MCF 10A (cell line): ENCODE measurements at regions not wholly inside any gene's neighbourhood (a gene's known extent, or its start where the extent isn't known, plus 50 kb on each side); places are given as distances from the start of the nearest gene placed in this dataset.
"Not testable (repeated sequence)": the region's sequence is repeated elsewhere in the genome, so short reads cannot be mapped to it uniquely, and the experiment has no call there.

Source experiments
- BruUV-seq: library from RNA; stranded (reverse); fragments of 400-500 nt; replicated peaks from 2 replicates; lab custom pipeline; 2021; lab: Mats Ljungman, UMichigan
- CTCF ChIA-PET: fragments of 300-600 bp; sonication (Branson Sonifier 250); formaldehyde crosslinking; extraction: SDS; loops from one replicate; lab custom pipeline; 2021; ENCODE audit warnings: antibody characterized with exemption, inconsistent platforms; lab: Yijun Ruan, JAX
- POLR2A ChIA-PET: fragments of 300-600, 350-650 bp; sonication (Branson Sonifier 250); formaldehyde crosslinking; extraction: SDS; loops from one replicate; lab custom pipeline; 2020; ENCODE audit warnings: antibody characterized with exemption, inconsistent platforms; lab: Yijun Ruan, JAX
- DNase-seq: peaks from one replicate; pipeline ENCODE4 v3.0.0-alpha.2; 2018; ENCODE audit not compliant: unreplicated experiment
- H3K27ac Mint-ChIP-seq: one replicate; pipeline ENCODE4 v1.8.0; 2022; ENCODE audit warnings: mild to moderate bottlenecking, low read depth, mixed read lengths; ENCODE audit not compliant: unreplicated experiment
- H3K27me3 Mint-ChIP-seq: one replicate; pipeline ENCODE4 v1.8.0; 2022; ENCODE audit warnings: mixed read lengths; ENCODE audit not compliant: insufficient read depth, unreplicated experiment
- H3K36me3 Mint-ChIP-seq: one replicate; pipeline ENCODE4 v1.8.0; 2022; ENCODE audit warnings: mild to moderate bottlenecking, moderate library complexity, mixed read lengths; ENCODE audit not compliant: insufficient read depth, unreplicated experiment
- H3K4me1 Mint-ChIP-seq: one replicate; pipeline ENCODE4 v1.8.0; 2022; ENCODE audit warnings: mixed read lengths; ENCODE audit not compliant: insufficient read depth, unreplicated experiment
- H3K4me3 Mint-ChIP-seq: one replicate; pipeline ENCODE4 v1.8.0; 2022; ENCODE audit warnings: mild to moderate bottlenecking, moderate library complexity, mixed read lengths; ENCODE audit not compliant: unreplicated experiment
- H3K9me3 Mint-ChIP-seq: one replicate; pipeline ENCODE4 v1.8.0; 2022; ENCODE audit warnings: mixed read lengths; ENCODE audit not compliant: unreplicated experiment
- intact Hi-C: fragments of 100-400 bp; cut with micrococcal nuclease; formaldehyde crosslinking; loops from 2 replicates; pipeline ENCODE4 v1.14.1; 2022
- TF ChIP-seq, protein P1 (sequence below): fragments of 200-600 bp; IDR thresholded peaks from one replicate; pipeline ENCODE4 v1.8.0; 2022; ENCODE audit warnings: antibody characterized with exemption, mild to moderate bottlenecking; ENCODE audit not compliant: unreplicated experiment

DNA sequence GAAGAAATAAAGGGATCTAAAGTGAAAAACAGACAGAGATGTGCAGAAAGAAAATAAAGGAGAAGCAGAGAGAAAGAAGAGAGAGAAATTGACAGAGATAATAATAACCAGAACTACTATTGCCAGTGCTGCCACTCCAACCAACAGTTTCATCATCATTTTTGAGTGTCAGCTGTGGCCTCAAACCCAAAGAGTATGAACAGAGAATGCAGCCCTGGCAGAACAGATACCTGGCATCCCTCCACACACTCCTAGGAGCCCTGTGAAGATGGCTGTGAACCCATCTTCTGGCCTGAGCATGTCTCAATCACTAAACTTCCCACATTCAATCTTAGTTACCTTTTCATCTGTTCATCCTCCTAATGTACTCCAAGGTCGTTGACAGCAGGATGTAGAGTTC lies 385.8 kb upstream of the NFIA start:
- H3K4me1 Mint-ChIP-seq: no peaks in the 10 kb centered on the region
- BruUV-seq: no TSS peak
- TF ChIP-seq, protein P1, sequence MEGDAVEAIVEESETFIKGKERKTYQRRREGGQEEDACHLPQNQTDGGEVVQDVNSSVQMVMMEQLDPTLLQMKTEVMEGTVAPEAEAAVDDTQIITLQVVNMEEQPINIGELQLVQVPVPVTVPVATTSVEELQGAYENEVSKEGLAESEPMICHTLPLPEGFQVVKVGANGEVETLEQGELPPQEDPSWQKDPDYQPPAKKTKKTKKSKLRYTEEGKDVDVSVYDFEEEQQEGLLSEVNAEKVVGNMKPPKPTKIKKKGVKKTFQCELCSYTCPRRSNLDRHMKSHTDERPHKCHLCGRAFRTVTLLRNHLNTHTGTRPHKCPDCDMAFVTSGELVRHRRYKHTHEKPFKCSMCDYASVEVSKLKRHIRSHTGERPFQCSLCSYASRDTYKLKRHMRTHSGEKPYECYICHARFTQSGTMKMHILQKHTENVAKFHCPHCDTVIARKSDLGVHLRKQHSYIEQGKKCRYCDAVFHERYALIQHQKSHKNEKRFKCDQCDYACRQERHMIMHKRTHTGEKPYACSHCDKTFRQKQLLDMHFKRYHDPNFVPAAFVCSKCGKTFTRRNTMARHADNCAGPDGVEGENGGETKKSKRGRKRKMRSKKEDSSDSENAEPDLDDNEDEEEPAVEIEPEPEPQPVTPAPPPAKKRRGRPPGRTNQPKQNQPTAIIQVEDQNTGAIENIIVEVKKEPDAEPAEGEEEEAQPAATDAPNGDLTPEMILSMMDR: no peak
- no peaks in the 10 kb centered on the region for H3K9me3 Mint-ChIP-seq
- ChIA-PET CTCF (interaction anchor here (0.7 kb wide), 1 partner anchor 69 kb away, joined by 5 read pairs; no protein-coding TSS in a partner anchor), POLR2A (no interaction called here)
- no peak overlapping the region for H3K27ac Mint-ChIP-seq
- intact Hi-C loops: no loop called here
- no peak for DNase-seq
- H3K4me3 Mint-ChIP-seq: no peak overlapping the region
- no peaks in the 10 kb centered on the region for H3K27me3 Mint-ChIP-seq
- H3K36me3 Mint-ChIP-seq: no peaks in the 10 kb centered on the region

DNA sequence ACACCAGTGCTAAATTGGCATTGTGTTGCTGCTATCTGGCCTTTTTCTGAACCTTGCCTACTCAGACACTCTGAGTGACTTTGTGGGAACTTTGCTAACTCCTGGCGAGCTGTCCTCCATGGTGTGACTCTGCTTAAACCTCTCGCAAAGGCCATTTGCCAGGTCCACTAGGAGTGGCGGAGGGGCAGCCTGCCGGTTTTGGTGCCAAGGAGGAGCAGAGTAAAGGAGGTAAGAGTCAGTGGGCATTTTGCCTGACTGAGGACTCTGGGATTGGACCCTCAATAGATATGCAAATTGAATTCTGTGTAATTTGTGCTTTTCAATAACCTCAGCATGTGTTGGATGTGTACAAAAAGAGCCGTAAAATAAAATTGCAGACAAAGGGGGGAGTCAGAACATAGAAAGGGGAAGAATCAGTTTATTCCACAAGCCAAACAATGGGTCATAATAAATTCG lies 386.6 kb upstream of the NFIA start:
- ChIA-PET POLR2A (no interaction called here), CTCF (no interaction called here)
- H3K9me3 Mint-ChIP-seq: no peaks in the 10 kb centered on the region
- H3K27me3 Mint-ChIP-seq: no peaks in the 10 kb centered on the region
- H3K27ac Mint-ChIP-seq: no peak overlapping the region
- DNase-seq: no peak
- no peaks in the 10 kb centered on the region for H3K4me1 Mint-ChIP-seq
- no peaks in the 10 kb centered on the region for H3K36me3 Mint-ChIP-seq
- H3K4me3 Mint-ChIP-seq: no peak overlapping the region
- intact Hi-C loops: no loop called here
- TF ChIP-seq, protein P1: no peak
- BruUV-seq: no TSS peak

DNA sequence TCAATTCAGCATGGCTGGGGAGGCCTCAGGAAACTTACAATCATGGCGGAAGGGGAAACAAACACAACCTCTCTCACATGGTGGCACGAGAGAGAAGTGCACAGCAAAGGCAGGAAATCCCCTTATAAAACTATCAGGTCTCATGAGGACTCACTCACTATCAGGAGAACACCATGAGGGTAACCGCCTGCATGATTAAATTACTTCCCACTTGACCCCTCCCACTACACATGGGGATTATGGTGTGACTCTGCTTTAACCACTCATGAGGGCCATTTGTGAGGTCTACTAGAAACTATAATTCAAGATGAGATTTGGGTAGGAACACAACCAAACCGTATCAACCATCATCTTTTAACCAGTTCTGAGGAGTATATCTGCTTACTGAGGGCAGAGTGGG lies 387.4 kb upstream of the NFIA start:
- H3K4me1 Mint-ChIP-seq: no peaks in the 10 kb centered on the region
- ChIA-PET CTCF (no interaction called here), POLR2A (no interaction called here)
- intact Hi-C loops: no loop called here
- H3K9me3 Mint-ChIP-seq: no peaks in the 10 kb centered on the region
- H3K27ac Mint-ChIP-seq: no peak overlapping the region
- no peaks in the 10 kb centered on the region for H3K36me3 Mint-ChIP-seq
- H3K27me3 Mint-ChIP-seq: no peaks in the 10 kb centered on the region
- DNase-seq: no peak
- no TSS peak for BruUV-seq
- H3K4me3 Mint-ChIP-seq: no peak overlapping the region
- TF ChIP-seq, protein P1: no peak

DNA sequence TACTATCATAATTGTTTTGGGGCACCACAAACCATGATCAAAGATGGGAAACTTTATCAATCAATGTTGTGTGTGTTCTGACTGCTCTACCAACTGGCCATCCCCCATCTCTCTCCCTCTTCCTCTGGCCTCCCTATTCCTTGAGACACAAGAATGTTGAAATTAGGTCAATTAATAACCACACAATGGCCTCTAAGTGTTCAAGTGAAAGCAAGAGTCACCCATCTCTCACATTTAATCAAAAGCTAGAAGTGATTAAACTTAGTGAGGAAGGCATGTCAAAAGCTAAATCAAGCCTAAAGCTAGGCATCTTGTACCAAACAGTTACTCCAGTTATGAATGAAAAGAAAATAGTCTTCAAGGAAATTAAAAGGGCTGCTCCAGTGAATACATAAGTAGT lies 390.3 kb upstream of the NFIA start:
- no TSS peak for BruUV-seq
- H3K4me1 Mint-ChIP-seq: no peaks in the 10 kb centered on the region
- H3K27me3 Mint-ChIP-seq: no peaks in the 10 kb centered on the region
- no peaks in the 10 kb centered on the region for H3K36me3 Mint-ChIP-seq
- intact Hi-C loops: no loop called here
- no peak for DNase-seq
- no peaks in the 10 kb centered on the region for H3K9me3 Mint-ChIP-seq
- H3K4me3 Mint-ChIP-seq: no peak overlapping the region
- H3K27ac Mint-ChIP-seq: no peak overlapping the region
- ChIA-PET CTCF (no interaction called here), POLR2A (no interaction called here)
- TF ChIP-seq, protein P1: no peak

DNA sequence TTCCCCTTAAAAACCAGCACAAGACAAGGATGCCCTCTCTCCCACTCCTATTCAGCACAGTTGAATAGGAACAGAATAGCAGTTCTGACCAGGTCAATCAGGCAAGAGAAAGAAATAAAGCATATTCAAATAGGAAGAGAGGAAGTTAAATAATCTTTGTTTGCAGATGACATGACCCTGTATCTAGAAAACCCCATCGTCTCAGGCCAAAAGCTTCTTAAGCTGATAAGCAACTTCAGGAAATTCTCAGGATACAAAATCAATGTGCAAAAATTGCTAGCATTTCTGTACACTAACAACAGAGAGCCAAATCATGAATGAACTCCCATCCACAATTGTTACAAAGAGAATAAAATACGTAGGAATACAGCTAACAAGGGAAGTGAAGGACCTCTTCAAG lies 394.1 kb upstream of the NFIA start:
- H3K27ac Mint-ChIP-seq, H3K36me3 Mint-ChIP-seq, H3K9me3 Mint-ChIP-seq, H3K4me1 Mint-ChIP-seq, CTCF ChIA-PET, BruUV-seq, intact Hi-C loops, H3K4me3 Mint-ChIP-seq, DNase-seq, H3K27me3 Mint-ChIP-seq: not testable (repeated sequence)
- POLR2A ChIA-PET: interaction anchor here (0.7 kb wide), 1 partner anchor 37 kb away, joined by 3 read pairs; no protein-coding TSS in a partner anchor
